ENCODE measurements at regions not wholly inside any gene's neighbourhood (a gene's known extent, or its start where the extent isn't known, plus 50 kb on each side); places are given as distances from the start of the nearest gene placed in this dataset.
"Not testable (repeated sequence)": the region's sequence is repeated elsewhere in the genome, so short reads cannot be mapped to it uniquely, and the experiment has no call there.

- no peak for DNase-seq
Observed at GRCh38 chr13:46498650-46499049, 54.3 kb upstream of the LRCH1 start.

- DNase-seq: no peak
Observed at GRCh38 chr13:46496086-46496485, 56.9 kb upstream of the LRCH1 start.

- DNase-seq: no peak
Observed at GRCh38 chr13:46495651-46496050, 57.3 kb upstream of the LRCH1 start.

- no peak for DNase-seq
Observed at GRCh38 chr13:46495066-46495465, 57.9 kb upstream of the LRCH1 start.

GRCh38 chr13:46492946-46493345, 60.0 kb upstream of the LRCH1 start:
- DNase-seq: peak; percentile 72 to 83

- DNase-seq: peak; percentile 1 to 19
Observed at GRCh38 chr13:46491641-46492040, 61.3 kb upstream of the LRCH1 start.

GRCh38 chr13:46490713-46491112, 62.3 kb upstream of the LRCH1 start:
- DNase-seq: not testable (repeated sequence)

- DNase-seq: no peak
Observed at GRCh38 chr13:46490129-46490528, 62.8 kb upstream of the LRCH1 start.

GRCh38 chr13:46489586-46490023, 63.4 kb upstream of the LRCH1 start:
- DNase-seq: no peak

- DNase-seq: no peak
Observed at GRCh38 chr13:46487748-46488147, 65.2 kb upstream of the LRCH1 start.

- DNase-seq: no peak
Observed at GRCh38 chr13:46486270-46486669, 66.7 kb upstream of the LRCH1 start.

GRCh38 chr13:46484561-46484960, 68.4 kb upstream of the LRCH1 start:
- no peak for DNase-seq

GRCh38 chr13:46481166-46481565, 71.8 kb upstream of the LRCH1 start:
- DNase-seq: no peak

GRCh38 chr13:46480131-46480530, 72.8 kb upstream of the LRCH1 start:
- DNase-seq: no peak

- DNase-seq: no peak
Observed at GRCh38 chr13:46479691-46480090, 73.3 kb upstream of the LRCH1 start.

GRCh38 chr13:46479283-46479682, 73.7 kb upstream of the LRCH1 start:
- DNase-seq: peak; percentile 51 to 57

- DNase-seq: no peak
Observed at GRCh38 chr13:46478651-46479050, 74.3 kb upstream of the LRCH1 start.

GRCh38 chr13:46476174-46476573, 76.8 kb upstream of the LRCH1 start:
- no peak for DNase-seq

GRCh38 chr13:46475541-46475991, 77.4 kb upstream of the LRCH1 start:
- DNase-seq: no peak

GRCh38 chr13:46473806-46474205, 79.2 kb upstream of the LRCH1 start:
- DNase-seq: no peak

GRCh38 chr13:46472384-46472783, 80.6 kb upstream of the LRCH1 start:
- DNase-seq: no peak

GRCh38 chr13:46469699-46470098, 82.6 kb upstream of the RUBCNL start:
- DNase-seq: not testable (repeated sequence)

GRCh38 chr13:46468570-46469463, 81.8 kb upstream of the RUBCNL start:
- DNase-seq: no peak

- DNase-seq: not testable (repeated sequence)
Observed at GRCh38 chr13:46467694-46468093, 80.6 kb upstream of the RUBCNL start.

GRCh38 chr13:46466074-46466473, 79.0 kb upstream of the RUBCNL start:
- DNase-seq: not testable (repeated sequence)

Data from NCI-H526 (cell line).